GM19035 (cell line): ENCODE measurements at regions not wholly inside any gene's neighbourhood (a gene's known extent, or its start where the extent isn't known, plus 50 kb on each side); places are given as distances from the start of the nearest gene placed in this dataset.

Experiments
- ATAC-seq: cut with Tn5 transposase; IDR thresholded peaks from one replicate; pipeline ENCODE4 v1.9.1; 2021; ENCODE audit not compliant: unreplicated experiment

DNA sequence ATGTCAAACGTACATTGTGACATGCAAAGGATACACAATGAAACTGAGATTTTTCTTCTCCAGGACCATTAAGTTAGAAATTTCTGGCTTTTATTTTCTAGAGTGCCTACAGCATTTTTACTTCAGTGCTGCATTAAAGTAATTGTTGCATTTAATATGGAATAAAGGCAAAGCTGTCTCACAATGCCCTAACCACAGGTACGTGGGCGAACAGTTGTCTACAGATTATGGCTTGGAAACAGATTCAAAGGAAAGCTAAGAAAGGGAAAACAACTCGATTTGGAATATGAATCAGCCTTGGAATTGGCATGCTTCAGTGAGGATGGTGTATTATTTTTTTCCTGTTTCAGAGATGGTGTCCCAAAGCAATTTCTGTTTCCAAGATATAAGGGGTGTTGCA lies 79.1 kb upstream of the TUSC7 start:
- no peak for ATAC-seq

DNA sequence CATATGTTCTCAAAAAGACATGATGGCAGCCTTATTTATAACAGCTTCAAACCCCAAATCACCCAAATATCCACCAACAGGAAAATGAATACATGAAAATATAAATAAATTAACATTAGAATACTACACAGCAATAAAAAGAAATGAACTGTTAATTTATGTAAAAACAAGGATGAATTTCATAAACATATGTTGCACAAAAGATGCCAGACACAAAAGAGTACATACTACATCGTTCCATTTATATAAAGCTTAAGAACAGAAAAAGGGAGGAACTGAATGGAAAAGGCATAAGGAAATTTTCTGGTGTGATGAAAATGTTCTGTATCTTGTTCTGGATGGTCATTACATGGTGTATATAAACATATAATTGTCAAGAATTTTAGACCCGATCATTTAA lies 69.9 kb upstream of the TUSC7 start:
- ATAC-seq: no peak

DNA sequence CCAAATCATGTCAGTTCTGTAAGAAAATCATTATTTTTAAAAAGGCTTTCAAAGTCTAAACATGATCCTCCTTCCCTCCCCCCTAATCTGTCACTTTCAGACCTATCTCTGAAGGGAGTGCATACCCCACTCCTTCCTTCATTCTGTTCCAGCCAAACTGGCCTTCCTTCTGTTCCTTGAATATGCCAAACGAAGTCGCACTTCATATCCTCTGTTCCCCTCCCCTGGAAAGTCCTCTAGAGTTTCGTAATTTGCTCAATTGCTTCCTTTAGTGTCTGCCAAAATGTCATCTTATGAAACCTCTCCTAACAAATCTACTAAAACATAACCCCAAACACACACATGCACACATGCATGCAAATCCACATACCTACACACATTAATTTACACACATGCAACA lies 69.5 kb upstream of the TUSC7 start:
- ATAC-seq: no peak

GRCh38 chr3:116643001-116643400 lies 66.6 kb upstream of the TUSC7 start:
- no peak for ATAC-seq

DNA sequence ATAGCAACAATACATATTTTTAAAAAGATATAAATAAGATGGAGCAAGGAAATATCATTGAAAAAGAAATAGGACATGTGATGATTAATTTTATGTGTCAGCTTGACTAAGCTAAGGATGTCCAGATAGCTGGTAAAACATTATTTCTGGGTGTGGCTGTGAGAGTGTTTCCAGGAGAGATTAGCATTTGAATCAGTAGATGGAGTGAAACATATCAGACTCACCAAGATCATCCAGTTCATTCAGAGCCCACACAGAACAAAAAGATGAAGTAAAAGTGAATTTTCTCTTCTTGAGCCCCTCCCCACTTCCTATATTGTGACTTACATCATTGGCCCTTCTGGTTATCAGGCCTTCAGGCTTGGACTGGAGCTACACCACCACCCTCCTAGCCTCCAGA lies 61.6 kb upstream of the TUSC7 start:
- no peak for ATAC-seq
